ENCODE measurements at regions not wholly inside any gene's neighbourhood (a gene's known extent, or its start where the extent isn't known, plus 50 kb on each side); places are given as distances from the start of the nearest gene placed in this dataset.

DNA sequence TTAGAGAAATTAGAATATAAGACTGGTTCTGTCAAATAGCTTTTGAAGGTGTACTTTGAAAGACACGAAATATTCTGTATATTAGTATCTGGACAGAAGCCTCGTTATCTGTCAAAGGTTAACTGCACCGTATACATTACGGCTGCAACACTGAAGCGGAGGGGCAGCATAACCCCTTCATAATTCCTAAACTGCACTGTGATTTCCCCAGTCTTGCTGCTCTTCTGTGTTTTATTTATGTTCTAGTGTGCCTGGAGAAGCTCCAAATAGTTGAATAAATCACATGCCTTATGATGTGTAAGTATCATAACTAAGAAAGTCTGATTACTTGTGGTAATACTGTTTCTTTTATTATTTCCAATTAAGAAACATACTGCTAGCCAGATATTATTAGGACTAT, 285.7 kb upstream of the ROBO2 start:
- no peak overlapping the region for H3K4me2 ChIP-seq (replicated peaks; ENCODE audit: low read depth, low read length, poor library complexity, severe bottlenecking)
- no peak overlapping the region for H2AFZ ChIP-seq (ENCODE audit: insufficient read depth, low read depth, low read length, poor library complexity, severe bottlenecking)
- H3K4me1 Mint-ChIP-seq = no peaks in the 10 kb centered on the region
- DNase-seq (no peak), ATAC-seq (ENCODE audit: low read depth) (no peak)
- TF ChIP-seq EZH2 (IDR thresholded peaks at IDR 0.05; ENCODE audit: borderline replicate concordance, insufficient read depth, low read depth, low read length, poor library complexity, severe bottlenecking) (no peak), CTCF (IDR thresholded peaks at IDR 0.05) (no peak)
- ChIA-PET CTCF (no interaction called here), POLR2A (no interaction called here)
- H3K27ac ChIP-seq (ENCODE audit: low read length in 2 of 2) = no peak overlapping the region
- H3K9ac ChIP-seq (ENCODE audit: low read length) = no peak overlapping the region
- no peaks in the 10 kb centered on the region for H4K20me1 ChIP-seq (ENCODE audit: control insufficient read depth, insufficient read depth, low read length, poor library complexity, severe bottlenecking)
- H3K79me2 ChIP-seq (ENCODE audit: control insufficient read depth, insufficient read depth, low read length) = no peaks in the 10 kb centered on the region
- H3K27ac Mint-ChIP-seq = no peak overlapping the region
- WGBS (ENCODE audit: insufficient coverage) = 77% methylated on average over 3 of the region's 5 CpGs
- no peak overlapping the region for H3K4me3 ChIP-seq (ENCODE audit: control extremely low read depth in 1 of 5, extremely low read depth in 1 of 5, insufficient read depth in 1 of 5, low read depth in 2 of 5, low read length in 4 of 5)
- no peaks in the 10 kb centered on the region for H3K9me3 Mint-ChIP-seq (ENCODE audit: insufficient read depth)
- no peaks in the 10 kb centered on the region for H3K27me3 Mint-ChIP-seq
- H3K27me3 ChIP-seq (replicated peaks in 1 of 4; ENCODE audit: control extremely low read depth in 1 of 4, control insufficient read depth in 3 of 4, insufficient read depth in 4 of 4, low read length in 3 of 4) = no peaks in the 10 kb centered on the region
- H3K4me3 Mint-ChIP-seq = no peak overlapping the region
- H3K4me1 ChIP-seq (ENCODE audit: control insufficient read depth in 2 of 2, insufficient read depth in 2 of 2, low read length in 2 of 2) = no peaks in the 10 kb centered on the region
- no peaks in the 10 kb centered on the region for H3K9me3 ChIP-seq (ENCODE audit: control extremely low read depth in 1 of 3, control insufficient read depth in 2 of 3, insufficient read depth in 1 of 3, low read length in 2 of 3)
- no peaks in the 10 kb centered on the region for H3K36me3 ChIP-seq (replicated peaks in 1 of 2; ENCODE audit: control extremely low read depth in 1 of 2, control insufficient read depth in 1 of 2, extremely low read depth in 1 of 2, insufficient read depth in 2 of 2, low read length in 1 of 2)
- intact Hi-C loops (cut with micrococcal nuclease) = no loop called here

GRCh38 chr3:76756577-76756976, 283.3 kb upstream of the ROBO2 start:
- no peak for DNase-seq
- H3K27ac ChIP-seq (ENCODE audit: low read length in 2 of 2) = no peak overlapping the region
- H3K9me3 ChIP-seq (ENCODE audit: control extremely low read depth in 1 of 3, control insufficient read depth in 2 of 3, insufficient read depth in 1 of 3, low read length in 2 of 3) = no peaks in the 10 kb centered on the region
- no peak for ATAC-seq (ENCODE audit: low read depth)
- H3K79me2 ChIP-seq (ENCODE audit: control insufficient read depth, insufficient read depth, low read length) = no peaks in the 10 kb centered on the region
- 79% methylated on average over 2 of the region's 8 CpGs for WGBS (ENCODE audit: insufficient coverage)
- H2AFZ ChIP-seq (ENCODE audit: insufficient read depth, low read depth, low read length, poor library complexity, severe bottlenecking) = no peak overlapping the region
- no peaks in the 10 kb centered on the region for H3K4me1 ChIP-seq (ENCODE audit: control insufficient read depth in 2 of 2, insufficient read depth in 2 of 2, low read length in 2 of 2)
- no peak overlapping the region for H3K4me3 Mint-ChIP-seq
- H3K9me3 Mint-ChIP-seq (ENCODE audit: insufficient read depth) = no peaks in the 10 kb centered on the region
- no peaks in the 10 kb centered on the region for H3K36me3 ChIP-seq (replicated peaks in 1 of 2; ENCODE audit: control extremely low read depth in 1 of 2, control insufficient read depth in 1 of 2, extremely low read depth in 1 of 2, insufficient read depth in 2 of 2, low read length in 1 of 2)
- H3K4me2 ChIP-seq (replicated peaks; ENCODE audit: low read depth, low read length, poor library complexity, severe bottlenecking) = no peak overlapping the region
- TF ChIP-seq CTCF (IDR thresholded peaks at IDR 0.05) (no peak), EZH2 (IDR thresholded peaks at IDR 0.05; ENCODE audit: borderline replicate concordance, insufficient read depth, low read depth, low read length, poor library complexity, severe bottlenecking) (no peak)
- no peaks in the 10 kb centered on the region for H3K27me3 ChIP-seq (replicated peaks in 1 of 4; ENCODE audit: control extremely low read depth in 1 of 4, control insufficient read depth in 3 of 4, insufficient read depth in 4 of 4, low read length in 3 of 4)
- H4K20me1 ChIP-seq (ENCODE audit: control insufficient read depth, insufficient read depth, low read length, poor library complexity, severe bottlenecking) = no peaks in the 10 kb centered on the region
- no peak overlapping the region for H3K27ac Mint-ChIP-seq
- ChIA-PET CTCF (no interaction called here), POLR2A (no interaction called here)
- no peaks in the 10 kb centered on the region for H3K27me3 Mint-ChIP-seq
- intact Hi-C loops (cut with micrococcal nuclease) = no loop called here
- H3K9ac ChIP-seq (ENCODE audit: low read length) = no peak overlapping the region
- H3K4me1 Mint-ChIP-seq = no peaks in the 10 kb centered on the region
- H3K4me3 ChIP-seq (ENCODE audit: control extremely low read depth in 1 of 5, extremely low read depth in 1 of 5, insufficient read depth in 1 of 5, low read depth in 2 of 5, low read length in 4 of 5) = no peak overlapping the region
